Ascending aorta (tissue), 2 donors: ENCODE measurements at regions not wholly inside any gene's neighbourhood (a gene's known extent, or its start where the extent isn't known, plus 50 kb on each side); places are given as distances from the start of the nearest gene placed in this dataset.

Experiments used
- DNase-seq, 2 donors: peaks; one replicate each; pipeline ENCODE4 v3.0.0-alpha.2; 2019; ENCODE audit warnings: low spot score in 2 of 2
- H3K27ac ChIP-seq, 2 donors: fragments of 200-600 bp; sonication (generic); one replicate each; pipeline ENCODE4 v1.5.1; 2016 to 2017; ENCODE audit warnings: mild to moderate bottlenecking in 1 of 2
- H3K27me3 ChIP-seq: fragments of 200-600 bp; sonication (generic); one replicate; pipeline ENCODE4 v1.5.1; 2017
- H3K36me3 ChIP-seq, 2 donors: fragments of 200-600 bp; sonication (generic); one replicate each; pipeline ENCODE4 v1.5.1; 2016
- H3K4me1 ChIP-seq, 2 donors: fragments of 200-600 bp; sonication (generic); one replicate each; pipeline ENCODE4 v1.5.1; 2016 to 2017; ENCODE audit warnings: mild to moderate bottlenecking in 1 of 2
- H3K4me3 ChIP-seq, 2 donors: fragments of 200-600 bp; sonication (generic); one replicate each; pipeline ENCODE4 v1.5.1; 2016 to 2017; ENCODE audit warnings: mild to moderate bottlenecking in 1 of 2
- H3K9me3 ChIP-seq, 2 donors: fragments of 200-600 bp; sonication (generic); one replicate each; pipeline ENCODE4 v1.5.1; 2016
- intact Hi-C: fragments of 100-400 bp; cut with DNase I; formaldehyde crosslinking; loops from one replicate; pipeline ENCODE4 v1.15.1; 2023
- TF ChIP-seq, protein P1 (sequence below), 3 experiments: fragments of 200-600 bp in 2 of 3; fragments of 450-650 bp in 1 of 3; sonication (generic) in 2 of 3; IDR thresholded peaks; one replicate each; pipeline ENCODE4 v1.5.1; 2016 to 2019; ENCODE audit warnings: antibody characterized with exemption in 3 of 3, mild to moderate bottlenecking in 1 of 3, moderate library complexity in 1 of 3

DNA sequence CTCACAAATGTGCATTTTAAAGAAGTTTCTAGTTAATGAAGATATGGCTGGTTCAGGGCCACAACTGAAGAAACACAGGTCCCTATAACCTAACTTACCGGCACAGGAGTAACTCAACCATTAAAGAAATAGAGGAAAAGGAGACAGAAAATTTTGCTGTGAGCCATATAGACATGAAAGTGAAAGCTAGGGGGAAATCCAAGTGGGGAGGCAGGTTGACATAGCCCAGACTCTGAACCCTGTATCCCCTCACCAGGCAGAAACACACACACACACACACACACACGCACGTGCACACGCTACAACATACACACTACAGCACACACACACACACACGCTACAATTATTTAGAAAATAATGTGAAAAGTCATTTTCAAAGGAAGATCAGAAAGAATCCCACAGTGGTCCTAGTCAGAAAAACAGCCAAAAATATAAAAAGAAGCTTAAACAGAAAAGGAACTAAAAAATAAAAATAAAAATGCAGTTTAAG, 856.4 kb upstream of the CDH6 start:
- H3K27ac ChIP-seq: no peak overlapping the region
- H3K27me3 ChIP-seq: no peaks in the 10 kb centered on the region
- H3K4me1 ChIP-seq: no peaks in the 10 kb centered on the region
- H3K36me3 ChIP-seq: no peaks in the 10 kb centered on the region
- H3K9me3 ChIP-seq: no peaks in the 10 kb centered on the region
- TF ChIP-seq, protein P1, sequence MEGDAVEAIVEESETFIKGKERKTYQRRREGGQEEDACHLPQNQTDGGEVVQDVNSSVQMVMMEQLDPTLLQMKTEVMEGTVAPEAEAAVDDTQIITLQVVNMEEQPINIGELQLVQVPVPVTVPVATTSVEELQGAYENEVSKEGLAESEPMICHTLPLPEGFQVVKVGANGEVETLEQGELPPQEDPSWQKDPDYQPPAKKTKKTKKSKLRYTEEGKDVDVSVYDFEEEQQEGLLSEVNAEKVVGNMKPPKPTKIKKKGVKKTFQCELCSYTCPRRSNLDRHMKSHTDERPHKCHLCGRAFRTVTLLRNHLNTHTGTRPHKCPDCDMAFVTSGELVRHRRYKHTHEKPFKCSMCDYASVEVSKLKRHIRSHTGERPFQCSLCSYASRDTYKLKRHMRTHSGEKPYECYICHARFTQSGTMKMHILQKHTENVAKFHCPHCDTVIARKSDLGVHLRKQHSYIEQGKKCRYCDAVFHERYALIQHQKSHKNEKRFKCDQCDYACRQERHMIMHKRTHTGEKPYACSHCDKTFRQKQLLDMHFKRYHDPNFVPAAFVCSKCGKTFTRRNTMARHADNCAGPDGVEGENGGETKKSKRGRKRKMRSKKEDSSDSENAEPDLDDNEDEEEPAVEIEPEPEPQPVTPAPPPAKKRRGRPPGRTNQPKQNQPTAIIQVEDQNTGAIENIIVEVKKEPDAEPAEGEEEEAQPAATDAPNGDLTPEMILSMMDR (IDR thresholded peaks at IDR 0.05): no peak
- intact Hi-C loops: no loop called here
- no peak overlapping the region for H3K4me3 ChIP-seq
- no peak for DNase-seq

- no peak for DNase-seq
- Histone ChIP-seq H3K27ac (no peak overlapping the region), H3K4me1 (no peaks in the 10 kb centered on the region), H3K9me3 (no peaks in the 10 kb centered on the region), H3K27me3 (no peaks in the 10 kb centered on the region), H3K36me3 (no peaks in the 10 kb centered on the region), H3K4me3 (no peak overlapping the region)
- TF ChIP-seq, protein P1 (IDR thresholded peaks at IDR 0.05): no peak
- intact Hi-C loops: no loop called here
These were observed 862.0 kb upstream of the CDH6 start for GRCh38 chr5:30331534-30331933.

- no peaks in the 10 kb centered on the region for H3K9me3 ChIP-seq
- TF ChIP-seq, protein P1 (IDR thresholded peaks at IDR 0.05): no peak
- H3K36me3 ChIP-seq: no peaks in the 10 kb centered on the region
- DNase-seq: no peak
- no peak overlapping the region for H3K27ac ChIP-seq
- H3K4me3 ChIP-seq: no peak overlapping the region
- no peaks in the 10 kb centered on the region for H3K27me3 ChIP-seq
- intact Hi-C loops: no loop called here
- no peaks in the 10 kb centered on the region for H3K4me1 ChIP-seq
These were observed 867.7 kb upstream of the CDH6 start for GRCh38 chr5:30325795-30326194.

- Histone ChIP-seq H3K4me3 (no peak overlapping the region), H3K9me3 (no peaks in the 10 kb centered on the region), H3K36me3 (no peaks in the 10 kb centered on the region), H3K27ac (no peak overlapping the region), H3K27me3 (no peaks in the 10 kb centered on the region), H3K4me1 (no peaks in the 10 kb centered on the region)
- intact Hi-C loops: no loop called here
- no peak for DNase-seq
- TF ChIP-seq, protein P1 (IDR thresholded peaks at IDR 0.05): no peak
These were observed 869.4 kb upstream of the CDH6 start for GRCh38 chr5:30324083-30324482.

- TF ChIP-seq, protein P1 (IDR thresholded peaks at IDR 0.05): no peak
- intact Hi-C loops: no loop called here
These were observed 905.6 kb upstream of the CDH6 start for GRCh38 chr5:30287890-30288289.

GRCh38 chr5:30279237-30279636, 914.2 kb upstream of the CDH6 start:
- H3K27ac ChIP-seq: no peak overlapping the region
- H3K36me3 ChIP-seq: no peaks in the 10 kb centered on the region
- intact Hi-C loops: no loop called here
- H3K9me3 ChIP-seq: no peaks in the 10 kb centered on the region
- no peak for DNase-seq
- TF ChIP-seq, protein P1 (IDR thresholded peaks at IDR 0.05): no peak
- no peaks in the 10 kb centered on the region for H3K4me1 ChIP-seq
- no peaks in the 10 kb centered on the region for H3K27me3 ChIP-seq
- no peak overlapping the region for H3K4me3 ChIP-seq

More at GRCh38 chr5:30287890-30288289, 905.6 kb upstream of the CDH6 start:
- H3K4me3 ChIP-seq: no peak overlapping the region
- no peak for DNase-seq
- no peak overlapping the region for H3K27ac ChIP-seq
- no peaks in the 10 kb centered on the region for H3K27me3 ChIP-seq
- H3K9me3 ChIP-seq: peaks cover 0 to 11% of the 10 kb centered on the region in 2 donors
- H3K36me3 ChIP-seq: no peaks in the 10 kb centered on the region
- H3K4me1 ChIP-seq: no peaks in the 10 kb centered on the region
